ACC112 (cell line): ENCODE measurements at regions not wholly inside any gene's neighbourhood (a gene's known extent, or its start where the extent isn't known, plus 50 kb on each side); places are given as distances from the start of the nearest gene placed in this dataset.

Experiments
- H2AFZ ChIP-seq: fragments of 200-600 bp; sonication (generic); one replicate; pipeline ENCODE4 v1.6.0; 2017; ENCODE audit warnings: antibody characterized with exemption, low read length; ENCODE audit not compliant: unreplicated experiment
- H3K27ac ChIP-seq: fragments of 200-600 bp; sonication (generic); 2 replicates; pipeline ENCODE4 v1.5.1; 2014; ENCODE audit warnings: low read depth, mild to moderate bottlenecking, antibody characterized with exemption, low read length, moderate library complexity
- H3K27me3 ChIP-seq: fragments of 200-600 bp; sonication (generic); 2 replicates; pipeline ENCODE4 v1.6.1; 2014; ENCODE audit warnings: mild to moderate bottlenecking, antibody characterized with exemption, low read length, moderate library complexity, mixed read lengths; ENCODE audit not compliant: insufficient read depth
- H3K36me3 ChIP-seq: fragments of 200-600 bp; sonication (generic); 2 replicates; pipeline ENCODE4 v1.6.1; 2016; ENCODE audit warnings: mild to moderate bottlenecking, antibody characterized with exemption, low read length, moderate library complexity, mixed read lengths; ENCODE audit not compliant: insufficient read depth
- H3K4me1 ChIP-seq: fragments of 200-600 bp; sonication (generic); one replicate; pipeline ENCODE4 v1.6.1; 2016; ENCODE audit warnings: low read length, mixed read lengths; ENCODE audit not compliant: insufficient read depth, unreplicated experiment, control insufficient read depth
- H3K4me3 ChIP-seq: fragments of 200-600 bp; sonication (generic); 2 replicates; pipeline ENCODE4 v1.5.1; 2014; ENCODE audit warnings: mild to moderate bottlenecking, low read depth, low read length
- H3K79me2 ChIP-seq: fragments of 200-600 bp; sonication (generic); one replicate; pipeline ENCODE4 v1.6.0; 2016; ENCODE audit warnings: low read length; ENCODE audit not compliant: control insufficient read depth, unreplicated experiment, insufficient read depth

DNA sequence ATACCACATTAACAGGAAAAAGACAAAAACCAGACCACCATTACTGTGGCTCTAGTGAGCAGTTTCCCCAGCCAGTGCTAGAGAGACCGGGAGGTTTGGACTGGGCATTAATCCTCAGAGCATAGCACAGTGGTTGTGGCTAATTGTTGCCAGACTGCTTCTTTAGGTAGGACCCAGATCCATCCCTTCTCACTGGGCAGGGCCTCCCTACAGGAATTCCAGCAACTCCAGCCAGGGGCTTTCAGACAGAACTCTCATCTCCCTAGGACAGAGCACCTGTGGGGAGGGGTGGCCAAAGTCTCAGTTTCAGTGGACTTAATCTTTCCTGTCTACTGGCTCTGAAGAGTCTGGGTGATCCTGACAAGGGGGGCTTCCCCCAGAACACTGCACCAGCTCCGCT is 759.6 kb downstream of the SQOR start:
- Histone ChIP-seq H3K4me3 (no peak overlapping the region), H3K79me2 (no peaks in the 10 kb centered on the region), H3K36me3 (no peaks in the 10 kb centered on the region), H3K4me1 (no peaks in the 10 kb centered on the region), H2AFZ (no peak overlapping the region), H3K27ac (no peak overlapping the region), H3K27me3 (no peaks in the 10 kb centered on the region)

DNA sequence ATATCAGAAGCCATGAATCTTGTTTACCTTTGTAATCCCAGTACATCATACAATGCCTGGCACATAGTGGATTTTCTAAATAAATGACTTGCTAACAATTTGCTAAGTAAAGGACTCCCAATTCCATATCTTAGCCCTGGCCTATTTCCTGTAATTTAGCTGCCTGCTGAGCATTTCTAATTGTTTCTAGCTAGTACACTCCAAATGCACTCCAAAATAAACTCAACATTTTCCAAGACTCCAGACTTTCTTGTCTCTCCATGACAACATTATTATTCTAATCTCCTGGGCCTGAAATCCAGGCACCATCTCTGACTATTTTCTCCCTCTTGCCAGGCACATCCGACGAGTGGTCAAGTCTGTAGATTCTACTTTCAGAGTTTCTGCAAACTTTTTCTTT is 773.5 kb downstream of the SQOR start:
- no peaks in the 10 kb centered on the region for H3K4me1 ChIP-seq
- no peak overlapping the region for H3K4me3 ChIP-seq
- H3K27ac ChIP-seq: no peak overlapping the region
- H2AFZ ChIP-seq: no peak overlapping the region
- no peaks in the 10 kb centered on the region for H3K36me3 ChIP-seq
- H3K27me3 ChIP-seq: no peaks in the 10 kb centered on the region
- no peaks in the 10 kb centered on the region for H3K79me2 ChIP-seq

DNA sequence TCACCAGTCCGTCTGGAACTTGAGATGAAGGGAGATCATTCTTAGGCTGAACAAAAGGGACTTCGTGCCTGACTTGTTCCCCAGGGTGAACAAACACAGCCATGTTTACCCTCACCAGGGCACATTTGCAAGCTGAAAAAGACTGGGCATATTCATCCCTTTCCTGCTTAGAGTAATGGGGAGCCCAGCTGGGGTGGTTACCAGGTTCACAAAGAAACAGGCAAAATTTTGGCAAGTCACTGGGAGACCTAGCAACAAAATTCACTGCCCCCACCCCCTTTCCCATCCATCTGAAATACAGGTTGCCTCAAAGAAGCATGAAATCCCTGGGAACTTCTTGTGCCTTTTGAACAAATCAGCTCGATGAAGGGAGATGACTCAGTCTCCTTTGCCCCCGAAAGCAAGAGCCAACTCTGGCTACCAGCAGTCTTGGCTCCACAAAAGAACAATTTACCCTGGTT is 775.0 kb downstream of the SQOR start:
- no peaks in the 10 kb centered on the region for H3K36me3 ChIP-seq
- H3K4me1 ChIP-seq: no peaks in the 10 kb centered on the region
- H2AFZ ChIP-seq: no peak overlapping the region
- H3K27me3 ChIP-seq: no peaks in the 10 kb centered on the region
- no peak overlapping the region for H3K4me3 ChIP-seq
- H3K27ac ChIP-seq: no peak overlapping the region
- H3K79me2 ChIP-seq: no peaks in the 10 kb centered on the region

DNA sequence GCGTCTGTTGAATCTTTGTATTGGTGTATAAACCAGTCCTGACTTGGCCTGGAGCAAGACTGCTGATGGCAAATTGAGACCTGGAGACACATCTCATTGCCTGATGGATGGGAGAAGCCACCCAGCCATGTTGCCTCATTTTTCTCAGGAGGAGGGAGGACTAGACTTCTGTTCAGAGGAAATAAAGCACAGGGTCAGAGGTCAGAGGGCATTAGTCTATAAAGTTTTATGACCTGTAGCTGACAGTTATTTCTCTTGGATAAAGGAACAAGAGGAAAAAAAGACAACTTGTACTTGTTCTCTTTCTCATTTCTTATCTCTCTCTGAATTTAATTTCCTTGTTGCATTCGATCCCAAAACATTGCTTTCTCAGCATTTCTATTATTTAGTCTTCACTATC is 775.9 kb downstream of the SQOR start:
- H3K27ac ChIP-seq: no peak overlapping the region

DNA sequence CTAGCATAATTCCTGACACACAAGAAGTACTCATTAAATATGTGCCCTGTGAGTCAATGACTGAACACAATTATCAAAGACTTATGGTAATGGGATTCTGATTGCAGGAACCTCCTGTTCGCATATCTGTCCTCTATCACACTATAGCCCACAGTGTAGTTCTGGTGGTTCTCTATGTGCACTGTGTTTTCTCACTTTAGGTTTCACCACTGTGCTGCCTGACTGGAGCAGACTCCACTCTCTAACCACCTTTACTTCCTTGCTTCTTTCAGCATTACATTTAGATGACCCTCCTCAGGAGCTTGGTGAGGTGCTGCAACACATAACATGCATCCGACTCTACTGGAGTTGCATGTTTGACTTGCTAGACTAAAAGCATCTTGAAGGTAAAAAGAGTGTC is 777.1 kb downstream of the SQOR start:
- H3K27me3 ChIP-seq: no peaks in the 10 kb centered on the region
- H3K36me3 ChIP-seq: no peaks in the 10 kb centered on the region
- H3K4me3 ChIP-seq: no peak overlapping the region
- H3K4me1 ChIP-seq: no peaks in the 10 kb centered on the region
- no peak overlapping the region for H2AFZ ChIP-seq
- no peaks in the 10 kb centered on the region for H3K79me2 ChIP-seq
- no peak overlapping the region for H3K27ac ChIP-seq

More for the DNA sequence above, 775.9 kb downstream of the SQOR start:
- no peaks in the 10 kb centered on the region for H3K4me1 ChIP-seq
- H3K36me3 ChIP-seq: no peaks in the 10 kb centered on the region
- no peaks in the 10 kb centered on the region for H3K79me2 ChIP-seq
- H3K4me3 ChIP-seq: no peak overlapping the region
- H2AFZ ChIP-seq: no peak overlapping the region
- H3K27me3 ChIP-seq: no peaks in the 10 kb centered on the region

DNA sequence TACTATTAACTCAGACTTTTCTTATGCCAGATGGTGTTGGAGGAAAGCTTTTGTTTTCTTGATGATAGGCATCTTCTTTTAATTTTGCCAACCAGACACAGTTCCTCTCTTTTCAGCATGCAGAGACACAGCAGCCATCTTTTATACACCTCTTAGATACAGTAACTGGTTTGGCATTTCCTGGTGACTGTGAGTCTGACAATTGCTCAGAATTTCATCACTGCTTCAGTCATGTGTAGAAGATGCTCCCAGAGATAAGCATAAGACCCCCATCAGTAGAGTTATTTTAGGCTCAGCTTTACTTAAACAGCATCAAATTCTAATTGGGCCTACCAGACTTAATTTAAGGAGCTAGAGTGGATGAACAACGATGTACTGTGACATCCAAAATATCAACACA is 779.0 kb downstream of the SQOR start:
- H3K27me3 ChIP-seq: no peaks in the 10 kb centered on the region
- no peaks in the 10 kb centered on the region for H3K4me1 ChIP-seq
- H3K4me3 ChIP-seq: no peak overlapping the region
- no peaks in the 10 kb centered on the region for H3K36me3 ChIP-seq
- H3K27ac ChIP-seq: no peak overlapping the region
- no peak overlapping the region for H2AFZ ChIP-seq
- no peaks in the 10 kb centered on the region for H3K79me2 ChIP-seq

DNA sequence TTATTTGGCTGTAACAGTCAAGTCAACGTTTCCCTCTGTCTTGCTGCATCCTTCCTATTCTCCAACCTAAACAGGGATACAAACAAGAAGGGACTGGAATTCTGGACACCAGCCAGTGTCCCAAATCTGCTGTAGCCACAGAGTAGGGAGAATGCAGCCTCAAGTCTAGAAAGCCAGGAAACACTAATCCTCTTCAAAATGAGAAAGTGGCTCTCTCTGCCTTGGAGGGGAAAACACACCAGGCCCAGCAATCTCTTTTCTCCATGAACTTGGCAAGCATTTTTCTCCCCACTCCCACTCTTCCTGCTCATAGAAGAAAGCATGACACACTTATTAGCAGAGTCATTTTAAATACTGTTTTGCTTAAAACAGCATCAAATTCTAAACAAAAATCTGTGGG is 781.7 kb downstream of the SQOR start:
- no peak overlapping the region for H2AFZ ChIP-seq
- H3K36me3 ChIP-seq: no peaks in the 10 kb centered on the region
- H3K27me3 ChIP-seq: no peaks in the 10 kb centered on the region
- H3K4me1 ChIP-seq: no peaks in the 10 kb centered on the region
- H3K27ac ChIP-seq: no peak overlapping the region
- no peak overlapping the region for H3K4me3 ChIP-seq
- no peaks in the 10 kb centered on the region for H3K79me2 ChIP-seq

DNA sequence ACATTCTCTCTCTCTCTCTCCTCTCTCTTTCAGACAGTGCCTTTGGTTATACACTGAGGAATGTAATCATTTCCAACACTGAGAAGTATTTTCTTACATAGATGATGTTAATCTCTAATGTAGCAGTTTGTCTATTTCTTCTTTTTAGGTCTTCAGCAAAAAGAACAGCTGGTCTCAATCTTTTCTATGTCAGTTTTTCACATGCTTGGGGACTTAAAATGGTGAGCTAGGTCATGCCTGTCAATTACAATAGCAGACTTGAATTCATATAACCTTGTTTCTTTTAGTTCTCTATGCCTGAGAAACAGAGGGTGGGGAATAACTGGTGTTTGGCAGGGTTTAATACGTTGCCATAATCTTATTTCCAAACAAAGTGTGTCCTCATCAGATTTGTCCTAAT is 786.2 kb downstream of the SQOR start:
- no peaks in the 10 kb centered on the region for H3K4me1 ChIP-seq
- no peak overlapping the region for H3K4me3 ChIP-seq
- no peaks in the 10 kb centered on the region for H3K79me2 ChIP-seq
- no peak overlapping the region for H3K27ac ChIP-seq
- H3K27me3 ChIP-seq: no peaks in the 10 kb centered on the region
- H3K36me3 ChIP-seq: no peaks in the 10 kb centered on the region
- no peak overlapping the region for H2AFZ ChIP-seq

DNA sequence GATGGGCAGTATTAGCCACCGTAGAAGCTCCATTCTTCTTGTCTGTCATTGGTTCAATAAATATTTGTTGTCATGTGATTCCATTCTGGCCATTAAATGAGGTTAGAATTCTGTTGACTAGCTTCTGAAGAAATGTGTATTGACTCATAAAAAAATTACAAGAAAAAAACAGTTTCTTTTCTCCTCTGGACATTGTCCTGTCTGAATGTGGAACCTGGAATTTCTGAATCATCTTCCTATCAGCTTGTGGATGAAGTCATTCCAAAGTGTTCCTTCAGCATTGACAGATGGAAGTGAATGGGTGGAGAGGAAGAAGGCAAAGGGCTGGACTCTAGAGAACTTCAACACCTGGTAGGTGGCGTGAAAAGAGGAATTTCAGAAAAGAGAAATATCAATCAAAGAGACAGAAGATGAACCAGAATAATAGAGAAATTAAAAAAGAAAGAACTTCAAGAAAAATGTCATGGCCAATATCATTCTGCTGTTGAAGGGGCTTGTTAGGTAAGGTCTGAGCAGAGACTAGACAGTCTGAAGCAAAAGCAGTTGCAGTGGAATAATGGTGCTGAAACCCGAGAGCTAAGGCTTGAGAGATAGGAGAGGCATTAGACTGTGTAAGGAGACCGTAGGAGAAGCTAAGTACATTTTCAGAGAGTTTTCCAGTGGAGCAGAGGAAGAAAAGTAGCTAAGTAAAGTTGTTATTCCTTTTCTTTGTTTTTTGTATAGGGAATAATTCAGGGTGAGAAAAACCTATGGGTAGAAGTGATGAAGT is 806.6 kb downstream of the SQOR start:
- no peaks in the 10 kb centered on the region for H3K4me1 ChIP-seq
- H3K36me3 ChIP-seq: no peaks in the 10 kb centered on the region
- H3K27me3 ChIP-seq: no peaks in the 10 kb centered on the region
- no peak overlapping the region for H3K4me3 ChIP-seq
- H3K79me2 ChIP-seq: no peaks in the 10 kb centered on the region
- H3K27ac ChIP-seq: no peak overlapping the region
- H2AFZ ChIP-seq: no peak overlapping the region

DNA sequence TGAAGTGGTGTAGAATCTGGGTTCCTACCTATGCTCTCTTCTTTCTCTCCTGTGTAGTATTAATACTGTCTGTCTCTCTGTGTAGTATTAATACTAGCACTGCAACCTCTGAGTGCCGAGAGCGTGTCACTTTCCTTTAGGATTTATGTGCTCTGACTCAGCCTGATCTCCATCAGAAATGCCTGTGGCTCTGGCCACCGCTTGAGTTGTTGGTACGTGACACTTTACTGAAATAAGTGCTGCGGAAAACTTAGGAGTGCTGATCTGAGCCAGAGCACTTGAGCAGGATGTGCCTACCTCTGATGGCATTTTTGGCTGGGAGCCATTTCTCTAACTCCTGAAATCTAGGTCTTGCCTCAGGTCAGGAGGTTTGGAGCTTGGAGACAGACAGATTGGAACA is 807.4 kb downstream of the SQOR start:
- H3K79me2 ChIP-seq: no peaks in the 10 kb centered on the region
- H3K4me1 ChIP-seq: no peaks in the 10 kb centered on the region
- no peak overlapping the region for H3K27ac ChIP-seq
- H3K27me3 ChIP-seq: no peaks in the 10 kb centered on the region
- no peak overlapping the region for H2AFZ ChIP-seq
- H3K4me3 ChIP-seq: no peak overlapping the region
- H3K36me3 ChIP-seq: no peaks in the 10 kb centered on the region

DNA sequence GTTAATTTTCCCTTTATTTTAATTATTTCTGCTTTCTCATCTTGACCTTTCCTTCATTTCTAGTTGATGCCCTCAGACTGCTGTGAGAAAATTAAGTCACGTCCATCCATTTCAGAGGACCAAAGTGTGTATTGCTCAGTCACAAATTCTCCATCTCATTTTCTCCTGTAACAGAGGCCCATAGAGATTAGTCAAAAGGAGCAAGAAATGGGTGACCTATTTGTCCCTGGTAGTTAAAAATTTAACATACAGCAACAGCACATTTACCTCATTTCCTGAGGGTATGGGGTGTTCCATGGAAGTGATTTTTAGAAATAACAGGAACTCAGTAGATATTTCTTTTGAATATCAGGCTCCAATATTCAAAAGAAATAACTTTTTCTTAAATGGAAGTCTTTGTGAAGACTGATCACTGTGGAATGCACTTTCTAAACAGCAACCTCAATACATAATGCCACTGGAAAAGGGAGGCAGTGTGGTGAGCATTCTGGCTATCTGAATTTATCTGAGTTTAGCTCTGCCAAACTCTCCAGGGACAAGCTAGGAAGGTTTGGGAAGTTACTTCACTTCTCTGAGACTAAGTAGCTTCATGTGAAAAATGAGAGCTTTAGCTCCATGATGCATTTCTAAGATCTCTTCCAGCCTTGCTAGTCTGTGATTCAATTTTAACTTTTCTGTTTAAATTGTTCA is 808.2 kb downstream of the SQOR start:
- Histone ChIP-seq H3K27ac (no peak overlapping the region), H3K4me3 (no peak overlapping the region), H3K36me3 (no peaks in the 10 kb centered on the region), H3K27me3 (no peaks in the 10 kb centered on the region), H2AFZ (no peak overlapping the region), H3K79me2 (no peaks in the 10 kb centered on the region), H3K4me1 (no peaks in the 10 kb centered on the region)
